IPS DF 19.7 (cell line): ENCODE measurements at regions not wholly inside any gene's neighbourhood (a gene's known extent, or its start where the extent isn't known, plus 50 kb on each side); places are given as distances from the start of the nearest gene placed in this dataset.
"Not testable (repeated sequence)": the region's sequence is repeated elsewhere in the genome, so short reads cannot be mapped to it uniquely, and the experiment has no call there.

ENCODE experiments used
- DNase-seq: peaks from one replicate; pipeline ENCODE4 v3.0.0-alpha.2; 2013; ENCODE audit warnings: low read depth, low spot score

GRCh38 chr2:156005999-156006712 is 326.4 kb downstream of the NR4A2 start:
- no peak for DNase-seq

- no peak for DNase-seq
Observed at GRCh38 chr2:156005531-156005930, 327.0 kb downstream of the NR4A2 start.

DNA sequence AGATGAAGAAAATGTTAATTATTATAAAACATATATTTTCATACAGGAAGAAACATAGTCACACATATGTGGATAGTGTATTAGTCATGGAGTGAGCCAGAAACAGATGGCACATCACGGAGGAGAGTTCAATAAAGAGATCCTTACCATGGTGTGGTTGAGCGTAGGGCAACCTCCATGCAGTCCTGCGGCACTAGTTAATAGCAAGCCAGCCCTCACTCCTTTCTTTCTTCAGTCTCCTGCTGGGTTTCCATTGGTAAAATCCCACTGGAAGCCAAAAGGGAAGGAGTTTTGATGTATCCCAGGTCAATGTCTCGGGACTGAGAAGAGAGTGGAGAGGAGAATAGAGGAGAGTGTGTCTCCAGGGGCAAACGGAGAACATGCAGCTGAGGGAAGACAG is 328.1 kb downstream of the NR4A2 start:
- DNase-seq = no peak

- DNase-seq = no peak
Observed at GRCh38 chr2:156003780-156004179, 328.7 kb downstream of the NR4A2 start.

DNA sequence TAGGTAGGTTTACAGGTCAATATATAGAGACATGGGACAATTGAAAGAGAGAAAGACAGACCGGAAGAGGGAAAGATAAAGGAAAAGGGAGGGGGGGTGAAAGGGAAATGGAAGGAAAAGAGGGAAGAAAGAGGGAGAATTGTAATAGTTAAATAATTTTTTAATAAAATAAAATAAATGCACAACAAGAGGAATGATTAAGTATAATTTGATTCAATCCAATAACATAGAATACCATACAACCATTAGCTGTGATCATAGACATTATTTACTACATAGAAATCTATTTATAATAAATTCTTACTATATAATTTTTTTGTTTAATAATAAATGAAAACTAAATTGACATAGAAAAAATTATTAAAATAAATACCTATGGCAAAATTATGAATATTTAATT is 330.7 kb downstream of the NR4A2 start:
- DNase-seq = no peak

- DNase-seq = no peak
Observed at GRCh38 chr2:155997538-155997937, 335.0 kb downstream of the NR4A2 start.

DNA sequence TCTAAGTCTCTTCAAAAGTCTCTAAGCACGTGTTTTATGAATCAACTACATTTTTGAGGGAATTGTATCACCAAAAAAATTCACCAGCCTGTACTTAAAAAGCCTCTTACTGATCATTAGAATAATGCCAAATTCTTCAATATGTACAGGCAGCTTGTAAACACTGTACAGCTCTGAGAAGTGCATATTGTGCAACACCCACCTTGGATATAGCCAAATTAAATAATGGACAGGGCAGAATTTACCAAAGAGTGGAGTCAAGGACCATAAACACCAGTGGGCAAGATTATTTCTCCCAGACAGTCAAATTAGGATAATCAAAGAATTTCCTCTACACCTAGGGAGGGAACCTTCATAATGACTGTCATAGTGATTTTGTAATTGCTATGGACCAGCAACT is 338.2 kb downstream of the NR4A2 start:
- DNase-seq = no peak

DNA sequence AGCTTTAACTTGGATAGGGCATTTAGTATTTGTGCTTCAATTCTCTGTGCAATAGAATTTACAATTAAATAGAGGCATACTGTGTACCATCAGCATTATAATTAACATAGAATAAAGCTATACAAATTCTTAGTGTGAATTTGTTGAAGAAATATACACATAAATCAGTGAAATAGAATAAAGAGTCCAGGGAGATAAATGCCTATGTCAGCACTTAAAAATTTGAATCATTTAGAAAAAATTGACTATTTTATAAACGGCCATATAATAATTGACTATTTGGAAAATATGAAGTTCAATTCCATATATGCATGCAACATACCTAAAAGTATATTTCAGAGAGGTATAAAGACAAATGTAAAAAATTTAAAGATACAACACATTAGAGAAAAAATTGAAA is 348.7 kb downstream of the NR4A2 start:
- DNase-seq = no peak

DNA sequence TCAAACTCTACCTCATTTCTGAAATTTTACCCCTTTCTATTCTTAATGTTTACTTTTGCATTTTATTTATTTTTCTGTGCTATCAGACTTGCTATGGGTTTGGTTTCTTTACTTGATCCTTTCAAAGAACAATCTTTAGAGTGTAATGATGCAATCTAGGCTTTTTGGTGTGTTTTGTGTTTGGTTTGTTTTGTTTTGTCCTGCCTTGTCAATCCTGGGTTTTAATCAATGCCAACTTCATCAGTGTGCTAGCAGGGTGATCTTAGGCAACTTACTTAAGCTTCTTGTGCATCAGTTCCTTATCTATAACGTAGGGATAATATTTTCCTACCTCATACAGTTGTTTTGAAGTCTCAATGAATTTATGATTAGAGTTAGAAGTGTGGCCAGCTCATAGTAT is 350.4 kb downstream of the NR4A2 start:
- DNase-seq = no peak

- no peak for DNase-seq
Observed at GRCh38 chr2:155980941-155981560, 351.5 kb downstream of the NR4A2 start.

DNA sequence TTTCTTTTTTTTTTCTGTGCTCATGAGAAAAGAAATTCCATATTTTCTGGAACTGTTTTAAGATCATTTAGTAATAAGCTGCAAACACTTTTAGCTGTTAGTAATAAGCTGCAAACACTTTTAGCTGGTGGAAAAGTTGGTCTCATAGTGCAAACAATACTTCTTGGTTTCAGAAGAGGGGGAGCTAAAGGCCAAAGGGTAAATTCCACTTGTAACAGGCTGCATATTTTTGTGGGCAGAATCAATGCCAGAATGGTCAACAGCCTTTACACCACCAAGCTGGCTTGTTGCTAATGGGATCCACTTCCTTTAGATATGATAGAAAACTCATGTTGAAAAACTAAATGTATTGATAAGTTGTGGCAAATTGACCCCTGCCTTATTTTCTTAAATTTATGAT is 356.8 kb downstream of the NR4A2 start:
- DNase-seq = no peak

- DNase-seq = no peak
Observed at GRCh38 chr2:155972916-155973315, 359.6 kb downstream of the NR4A2 start.

GRCh38 chr2:155966064-155966471 is 366.5 kb downstream of the NR4A2 start:
- not testable (repeated sequence) for DNase-seq

- DNase-seq = no peak
Observed at GRCh38 chr2:155965415-155966063, 367.0 kb downstream of the NR4A2 start.

DNA sequence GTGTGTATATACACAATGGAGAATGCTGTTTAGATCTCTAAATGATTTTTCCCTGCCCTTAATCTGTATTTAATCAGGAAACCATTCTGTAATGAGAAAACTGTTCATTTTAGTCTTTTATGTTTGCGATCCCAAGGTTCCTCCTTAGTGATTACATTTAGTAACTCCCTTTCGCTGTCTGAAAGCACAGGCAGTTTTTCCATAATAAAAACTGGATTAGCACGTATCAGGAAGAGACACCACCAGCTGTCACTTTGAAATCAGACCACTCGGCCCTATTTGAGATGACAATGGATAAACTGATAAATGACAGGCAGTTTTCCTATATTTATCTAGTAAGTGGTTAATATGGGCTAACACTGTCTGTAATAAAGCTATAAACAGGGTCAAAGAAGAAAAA is 370.9 kb downstream of the NR4A2 start:
- no peak for DNase-seq

DNA sequence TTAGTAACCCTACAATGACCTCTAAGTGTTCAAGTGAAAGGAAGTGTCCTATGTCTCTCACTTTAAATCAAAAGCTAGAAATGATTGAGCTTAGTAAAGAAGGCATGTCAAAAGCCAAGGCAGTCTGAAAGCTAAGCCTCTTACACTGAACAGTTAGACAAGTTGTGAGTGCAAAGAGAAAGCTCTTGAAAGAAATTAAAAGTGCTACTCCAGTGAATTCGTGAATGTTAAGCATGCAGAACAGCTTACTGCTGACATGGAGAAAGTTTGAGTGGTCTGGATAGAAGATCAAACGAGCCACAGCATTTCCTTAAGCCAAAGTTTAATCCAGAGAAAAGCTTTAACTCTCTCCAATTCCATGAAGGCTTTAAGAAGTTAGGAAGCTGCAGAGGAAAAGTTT is 373.7 kb downstream of the NR4A2 start:
- DNase-seq = no peak

DNA sequence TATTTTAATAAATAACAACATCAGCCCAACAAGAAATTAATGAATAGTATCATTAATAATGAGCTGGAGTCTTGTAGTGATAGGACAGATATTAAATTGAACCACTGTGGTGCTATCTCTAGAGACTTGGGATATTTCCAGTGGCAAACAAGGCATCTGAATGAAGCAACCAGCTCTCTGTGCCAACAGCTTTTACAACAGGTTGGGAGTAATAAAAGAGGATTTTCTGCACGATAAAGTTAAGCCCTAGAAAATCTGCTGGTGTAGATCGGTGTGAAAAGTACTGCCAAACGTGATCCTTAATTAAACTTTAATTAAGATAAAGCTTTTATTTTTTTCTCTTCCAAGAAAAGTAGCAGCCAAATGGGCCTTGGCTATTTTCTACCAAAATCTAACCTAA is 385.5 kb downstream of the NR4A2 start:
- no peak for DNase-seq

- DNase-seq = no peak
Observed at GRCh38 chr2:155944218-155944617, 388.3 kb downstream of the NR4A2 start.

DNA sequence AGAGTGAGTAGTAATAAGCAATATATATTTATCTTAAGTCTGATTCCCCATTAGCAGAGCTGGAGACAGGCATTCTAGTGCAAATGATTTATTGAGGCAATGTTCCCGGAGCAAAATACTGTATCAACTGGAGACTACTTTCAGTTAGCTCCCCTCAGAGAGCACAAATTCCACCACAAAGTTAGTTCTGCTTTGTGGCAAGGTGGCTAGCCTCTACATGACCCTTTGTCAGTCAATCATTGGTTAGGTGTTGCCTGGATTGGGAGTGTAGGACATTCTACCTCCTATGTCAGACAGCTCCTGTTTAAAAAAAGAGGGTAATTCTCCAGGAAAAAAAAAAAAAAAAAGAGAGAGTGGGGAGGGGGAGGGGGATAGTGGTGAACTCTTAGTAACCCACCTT is 402.2 kb downstream of the NR4A2 start:
- no peak for DNase-seq

GRCh38 chr2:155917380-155917779 is 415.1 kb downstream of the NR4A2 start:
- DNase-seq = no peak

- DNase-seq = no peak
Observed at GRCh38 chr2:155913356-155913755, 419.2 kb downstream of the NR4A2 start.

DNA sequence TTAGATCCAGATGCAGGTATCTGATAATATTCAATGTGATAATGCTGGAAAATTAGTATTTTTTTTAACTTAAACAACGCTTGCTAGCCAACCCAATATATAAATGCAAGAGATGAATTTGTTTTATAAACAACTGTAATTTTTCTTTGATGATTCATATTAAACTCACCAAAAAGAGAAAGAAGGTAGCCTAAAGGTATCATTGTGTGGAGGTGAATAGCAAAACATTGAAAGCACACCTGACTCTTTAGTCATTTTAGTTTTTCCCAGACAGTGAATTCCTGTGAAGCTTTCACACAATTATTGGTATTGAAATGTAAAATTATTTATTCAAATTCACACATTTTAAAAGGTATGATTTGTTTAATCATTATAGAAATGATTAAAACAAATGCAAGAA is 424.0 kb downstream of the NR4A2 start:
- no peak for DNase-seq

GRCh38 chr2:155907211-155907610 is 425.3 kb downstream of the NR4A2 start:
- no peak for DNase-seq
